Skin of body (tissue), 1 donor: ENCODE measurements at regions not wholly inside any gene's neighbourhood (a gene's known extent, or its start where the extent isn't known, plus 50 kb on each side); places are given as distances from the start of the nearest gene placed in this dataset.

Source experiments
- DNase-seq: peaks from one replicate; lab custom pipeline; 2025; lab: John Stamatoyannopoulos, UW

DNA sequence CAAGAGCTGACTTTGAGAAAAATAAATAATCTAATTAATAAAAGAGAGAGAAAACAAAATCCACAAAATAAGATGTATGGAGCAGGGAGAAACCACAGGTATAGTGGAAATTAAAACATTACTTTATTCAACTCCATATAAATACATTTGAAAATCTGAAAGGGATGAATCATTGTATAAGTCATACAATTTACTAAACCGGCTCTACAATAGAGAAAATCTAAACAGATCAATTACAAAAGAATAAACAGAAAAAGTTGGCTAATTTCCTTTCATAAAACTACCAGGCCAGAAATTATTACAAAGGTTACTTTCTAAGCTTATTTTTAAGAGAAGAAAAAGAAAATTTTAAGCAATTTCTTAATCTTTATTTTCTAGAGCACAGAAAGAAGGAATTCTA is 51.3 kb upstream of the DRD2 start:
- no peak for DNase-seq
